ENCODE measurements at regions not wholly inside any gene's neighbourhood (a gene's known extent, or its start where the extent isn't known, plus 50 kb on each side); places are given as distances from the start of the nearest gene placed in this dataset.
A peak's percentile ranks its signal among the peaks of the same experiment; 100 is the strongest.

DNA sequence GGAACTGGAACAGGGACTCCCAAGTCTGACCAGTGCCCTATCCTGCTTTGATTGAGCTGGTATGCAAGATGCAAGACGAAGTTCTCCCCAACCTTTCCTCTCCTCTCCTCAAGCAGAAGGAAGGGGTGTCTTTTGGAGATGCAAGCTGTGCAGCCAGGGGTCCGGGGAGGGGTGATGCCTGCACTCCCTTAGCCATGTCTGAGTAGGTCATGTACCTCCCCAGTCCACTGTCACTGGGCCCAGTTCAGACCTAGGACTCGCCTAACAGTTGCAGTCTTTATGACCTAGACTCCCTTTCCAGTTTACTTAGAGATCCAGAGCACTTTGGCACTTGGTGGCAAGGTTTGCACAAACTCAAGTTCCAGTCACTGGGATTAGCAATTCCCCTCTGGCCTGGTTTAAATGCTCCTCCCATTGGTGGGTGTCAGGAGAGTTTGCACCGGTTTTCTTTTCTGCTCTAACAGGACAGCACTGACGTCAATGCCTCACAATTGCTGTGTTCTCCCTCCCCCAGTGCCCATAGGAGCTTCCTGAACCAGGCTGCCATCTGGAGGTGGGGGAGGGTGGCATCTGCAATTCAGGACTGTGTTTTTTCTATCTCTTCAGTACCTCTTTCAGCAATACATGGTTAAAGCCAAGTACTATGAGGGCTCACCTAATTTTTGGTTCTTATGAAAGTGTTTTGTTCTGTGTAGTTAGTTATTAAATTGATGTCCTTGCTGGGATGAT is 782.2 kb downstream of the ARAP2 start:
- DNase-seq (ENCODE audit: low read depth): no peak
- TF ChIP-seq, protein P1, sequence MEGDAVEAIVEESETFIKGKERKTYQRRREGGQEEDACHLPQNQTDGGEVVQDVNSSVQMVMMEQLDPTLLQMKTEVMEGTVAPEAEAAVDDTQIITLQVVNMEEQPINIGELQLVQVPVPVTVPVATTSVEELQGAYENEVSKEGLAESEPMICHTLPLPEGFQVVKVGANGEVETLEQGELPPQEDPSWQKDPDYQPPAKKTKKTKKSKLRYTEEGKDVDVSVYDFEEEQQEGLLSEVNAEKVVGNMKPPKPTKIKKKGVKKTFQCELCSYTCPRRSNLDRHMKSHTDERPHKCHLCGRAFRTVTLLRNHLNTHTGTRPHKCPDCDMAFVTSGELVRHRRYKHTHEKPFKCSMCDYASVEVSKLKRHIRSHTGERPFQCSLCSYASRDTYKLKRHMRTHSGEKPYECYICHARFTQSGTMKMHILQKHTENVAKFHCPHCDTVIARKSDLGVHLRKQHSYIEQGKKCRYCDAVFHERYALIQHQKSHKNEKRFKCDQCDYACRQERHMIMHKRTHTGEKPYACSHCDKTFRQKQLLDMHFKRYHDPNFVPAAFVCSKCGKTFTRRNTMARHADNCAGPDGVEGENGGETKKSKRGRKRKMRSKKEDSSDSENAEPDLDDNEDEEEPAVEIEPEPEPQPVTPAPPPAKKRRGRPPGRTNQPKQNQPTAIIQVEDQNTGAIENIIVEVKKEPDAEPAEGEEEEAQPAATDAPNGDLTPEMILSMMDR (conservative IDR thresholded peaks at IDR 0.05; ENCODE audit: low read depth, low read length): no peak
- H3K4me3 ChIP-seq (ENCODE audit: low read length): no peak overlapping the region

DNA sequence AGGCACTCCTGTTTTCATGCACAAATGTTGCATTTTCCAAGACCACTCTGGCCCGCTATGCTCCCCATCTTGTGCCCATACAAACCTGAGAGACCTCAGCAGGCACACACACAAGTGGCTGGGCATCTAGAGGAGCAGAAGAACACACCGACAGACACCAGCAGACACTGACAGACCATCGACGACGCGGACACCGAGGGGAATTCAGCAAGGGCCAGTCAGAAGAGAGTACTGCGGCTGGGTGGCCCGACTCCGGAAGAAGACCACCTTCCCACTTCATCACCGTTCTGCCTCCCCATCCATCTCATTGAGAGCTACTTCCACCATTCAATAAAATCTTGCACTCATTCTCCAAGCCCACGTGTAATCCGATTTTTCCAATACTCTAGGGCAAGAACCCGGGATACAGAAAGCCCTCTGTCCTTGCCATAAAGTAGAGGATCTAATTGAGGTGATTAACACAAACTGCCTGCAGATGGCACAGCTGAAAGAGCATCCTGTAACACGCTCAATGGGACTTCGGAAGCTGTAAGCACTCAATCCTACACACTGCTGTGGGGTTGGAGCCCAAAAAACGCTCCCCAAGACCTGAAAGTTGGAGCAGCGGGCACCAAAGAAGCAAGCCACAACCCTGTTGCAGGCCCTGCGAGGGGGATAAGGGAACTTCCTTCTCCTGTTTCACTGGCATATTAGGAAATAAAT is 780.9 kb downstream of the ARAP2 start:
- H3K4me3 ChIP-seq (ENCODE audit: low read length): no peak overlapping the region
- TF ChIP-seq, protein P1 (conservative IDR thresholded peaks at IDR 0.05; ENCODE audit: low read depth, low read length): no peak
- no peak for DNase-seq (ENCODE audit: low read depth)

DNA sequence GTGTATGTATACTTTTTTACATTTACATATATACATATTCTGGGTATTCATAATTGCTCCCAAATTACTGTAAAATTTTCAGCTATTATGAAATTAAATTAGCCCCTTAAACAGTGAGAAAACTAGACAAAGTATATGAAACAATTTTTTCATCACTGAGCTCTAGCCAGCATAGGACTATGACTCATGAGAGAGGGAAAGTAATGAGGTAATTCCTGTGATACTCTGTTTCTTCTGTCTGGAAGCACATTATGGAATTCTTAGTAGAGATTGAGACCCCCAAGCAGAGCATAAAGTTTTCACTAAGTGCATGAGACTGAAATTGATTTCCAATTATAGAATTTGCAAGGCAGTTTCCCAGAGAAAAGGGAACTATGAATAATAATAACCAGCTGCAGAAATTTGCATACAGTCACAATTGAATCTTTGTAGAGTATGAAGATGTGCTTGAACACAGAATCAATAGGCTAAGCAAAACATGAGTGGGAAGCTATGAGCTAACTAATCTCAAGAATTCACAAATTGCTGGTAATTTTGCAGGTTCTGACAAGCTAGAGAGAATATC is 779.3 kb downstream of the ARAP2 start:
- TF ChIP-seq, protein P1 (conservative IDR thresholded peaks at IDR 0.05; ENCODE audit: low read depth, low read length): no peak
- H3K4me3 ChIP-seq (ENCODE audit: low read length): no peak overlapping the region
- peak; percentile 33 for DNase-seq (ENCODE audit: low read depth)

DNA sequence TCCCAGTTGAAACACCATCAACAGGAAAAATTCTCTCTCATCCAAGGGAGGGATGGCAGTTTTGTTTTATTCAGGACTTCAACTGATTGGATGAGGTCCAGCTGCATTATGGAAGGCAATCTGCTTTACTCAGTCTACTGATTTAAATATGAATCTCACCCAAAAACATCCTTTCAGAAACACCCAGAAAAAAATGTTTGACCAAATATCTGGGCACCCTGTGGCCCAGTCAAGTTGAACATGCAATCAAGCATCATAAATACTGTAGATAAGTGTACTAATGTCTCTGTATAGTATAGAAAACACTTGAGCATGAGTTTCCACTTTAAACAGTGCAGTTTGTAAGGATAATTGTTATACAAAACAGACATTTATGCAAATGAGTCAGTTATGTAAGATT is 753.2 kb downstream of the ARAP2 start:
- H3K4me3 ChIP-seq (ENCODE audit: low read length): no peak overlapping the region
- TF ChIP-seq, protein P1 (conservative IDR thresholded peaks at IDR 0.05; ENCODE audit: low read depth, low read length): no peak

DNA sequence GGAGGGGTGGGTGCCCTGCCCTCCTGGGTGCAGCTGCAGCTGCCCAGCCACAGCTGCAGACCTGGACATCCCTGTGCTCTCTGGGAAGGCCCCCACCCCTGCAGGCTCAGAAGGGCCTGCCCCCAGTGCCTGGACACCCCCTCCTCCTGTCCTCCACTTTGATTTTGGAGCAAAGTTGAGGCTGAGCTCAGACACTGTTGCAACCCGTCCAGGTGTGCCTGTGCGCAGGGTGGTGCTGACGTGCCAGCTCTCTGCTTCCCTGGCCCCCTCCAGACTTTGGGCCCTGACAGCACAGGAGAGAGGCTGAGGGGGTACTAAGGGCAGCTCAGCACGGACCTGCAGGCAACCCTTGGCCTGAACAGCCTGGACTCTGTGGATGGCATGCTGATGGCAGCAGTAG is 750.3 kb downstream of the ARAP2 start:
- DNase-seq (ENCODE audit: low read depth): no peak
- H3K4me3 ChIP-seq (ENCODE audit: low read length): no peak overlapping the region
- TF ChIP-seq, protein P1 (conservative IDR thresholded peaks at IDR 0.05; ENCODE audit: low read depth, low read length): no peak

More for the DNA sequence above, 753.2 kb downstream of the ARAP2 start:
- DNase-seq (ENCODE audit: low read depth): no peak

DNA sequence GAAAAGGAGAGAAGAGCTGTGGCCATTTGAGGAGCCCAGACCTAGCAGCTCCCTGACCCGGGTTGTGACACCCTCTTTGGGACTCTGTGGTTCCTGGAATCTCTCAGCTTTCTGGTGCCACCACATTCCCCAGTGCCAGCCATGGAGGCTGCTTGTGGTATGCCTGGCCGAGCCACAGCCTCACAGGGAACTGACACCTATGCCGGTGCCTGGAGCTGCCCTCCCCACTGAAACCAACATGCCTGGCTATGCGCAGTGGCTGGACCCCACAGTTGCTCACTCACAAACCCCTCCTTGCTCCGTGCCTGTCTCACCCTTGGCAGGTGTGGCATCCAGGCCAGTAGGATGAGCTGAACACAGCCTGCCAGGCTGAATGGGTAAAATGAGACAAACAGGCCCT is 749.4 kb downstream of the ARAP2 start:
- DNase-seq (ENCODE audit: low read depth): no peak
- H3K4me3 ChIP-seq (ENCODE audit: low read length): no peak overlapping the region
- TF ChIP-seq, protein P1 (conservative IDR thresholded peaks at IDR 0.05; ENCODE audit: low read depth, low read length): no peak

Data from retinal pigment epithelial cell (primary cell).